Neuronal stem cell (in vitro differentiated cells): ENCODE measurements at regions not wholly inside any gene's neighbourhood (a gene's known extent, or its start where the extent isn't known, plus 50 kb on each side); places are given as distances from the start of the nearest gene placed in this dataset.

Source experiments
- DNase-seq: peaks from one replicate; pipeline ENCODE4 v3.0.0-alpha.2; 2013; ENCODE audit warnings: low spot score
- H2AFZ ChIP-seq: one replicate; pipeline ENCODE4 v1.6.1; 2013; ENCODE audit warnings: mild to moderate bottlenecking, low read length, inconsistent platforms
- H2AK5ac ChIP-seq: 2 replicates; pipeline ENCODE4 v1.6.1; 2013; ENCODE audit warnings: low read depth, mild to moderate bottlenecking, inconsistent platforms, low read length, moderate library complexity, mixed read lengths
- H2BK120ac ChIP-seq: 2 replicates; pipeline ENCODE4 v1.6.1; 2013; ENCODE audit warnings: low read depth, mild to moderate bottlenecking, inconsistent platforms, low read length, moderate library complexity, mixed read lengths
- H2BK12ac ChIP-seq: one replicate; pipeline ENCODE4 v1.6.1; 2013; ENCODE audit warnings: low read length, inconsistent platforms
- H2BK15ac ChIP-seq: 2 replicates; pipeline ENCODE4 v1.6.1; 2013; ENCODE audit warnings: mild to moderate bottlenecking, low read length, inconsistent platforms, mixed read lengths
- H2BK5ac ChIP-seq: one replicate; pipeline ENCODE4 v1.6.1; 2013; ENCODE audit warnings: inconsistent platforms, mild to moderate bottlenecking, low read length, moderate library complexity
- H3K14ac ChIP-seq: one replicate; pipeline ENCODE4 v1.6.1; 2013; ENCODE audit warnings: low read length, inconsistent platforms
- H3K18ac ChIP-seq: 2 replicates; pipeline ENCODE4 v1.6.1; 2013; ENCODE audit warnings: low read length, inconsistent platforms
- H3K23ac ChIP-seq: 2 replicates; pipeline ENCODE4 v1.6.1; 2013; ENCODE audit warnings: low read depth, mild to moderate bottlenecking, mixed read lengths, low read length, inconsistent platforms; ENCODE audit not compliant: poor library complexity
- H3K27ac ChIP-seq: replicated peaks from 3 replicates; pipeline ENCODE4 v1.5.1; 2013; ENCODE audit warnings: low read length, inconsistent platforms
- H3K27me3 ChIP-seq, 3 experiments: 2 replicates each; pipeline ENCODE4 v1.6.1; 2013; ENCODE audit warnings: low read length in 3 of 3, mild to moderate bottlenecking in 2 of 3, inconsistent platforms in 1 of 3, low read depth in 1 of 3, mixed read lengths in 1 of 3, moderate library complexity in 1 of 3; ENCODE audit not compliant: control insufficient read depth in 3 of 3, insufficient read depth in 3 of 3
- H3K36me3 ChIP-seq, 2 donors: replicated peaks in 1 of 2; 2 replicates each; pipeline ENCODE4 v1.6.1; 2013; ENCODE audit warnings: low read length in 2 of 2; ENCODE audit not compliant: control insufficient read depth in 2 of 2, insufficient read depth in 2 of 2
- H3K4ac ChIP-seq: 2 replicates; pipeline ENCODE4 v1.6.1; 2013; ENCODE audit warnings: inconsistent platforms, mild to moderate bottlenecking, low read length, moderate library complexity
- H3K4me1 ChIP-seq, 2 donors: 1 replicate in 1 of 2; 2 replicates in 1 of 2; pipeline ENCODE4 v1.6.1; 2013; ENCODE audit warnings: low read length in 2 of 2, low read depth in 1 of 2; ENCODE audit not compliant: control insufficient read depth in 2 of 2, insufficient read depth in 1 of 2
- H3K4me2 ChIP-seq: one replicate; pipeline ENCODE4 v1.6.1; 2013; ENCODE audit warnings: mild to moderate bottlenecking, low read length, inconsistent platforms; ENCODE audit not compliant: insufficient read depth, poor library complexity, severe bottlenecking
- H3K4me3 ChIP-seq, 2 donors: 2 replicates each; pipeline ENCODE4 v1.5.1; 2013; ENCODE audit warnings: low read length in 2 of 2, mild to moderate bottlenecking in 2 of 2, inconsistent platforms in 1 of 2, moderate library complexity in 1 of 2
- H3K79me1 ChIP-seq: one replicate; pipeline ENCODE4 v1.6.1; 2013; ENCODE audit warnings: low read depth, mild to moderate bottlenecking, inconsistent platforms, low read length, moderate library complexity
- H3K9ac ChIP-seq: one replicate; pipeline ENCODE4 v1.6.1; 2013; ENCODE audit warnings: mild to moderate bottlenecking, low read depth, low read length, inconsistent platforms; ENCODE audit not compliant: poor library complexity
- H3K9me3 ChIP-seq, 2 donors: replicated peaks in 1 of 2; 2 replicates each; pipeline versions ENCODE3 to v1.6.1; 2013; ENCODE audit warnings: low read length in 2 of 2, mild to moderate bottlenecking in 2 of 2, inconsistent platforms in 1 of 2, low read depth in 1 of 2, mixed read lengths in 1 of 2, moderate library complexity in 1 of 2; ENCODE audit not compliant: control insufficient read depth in 2 of 2, insufficient read depth in 1 of 2
- H4K8ac ChIP-seq: one replicate; pipeline ENCODE4 v1.6.1; 2013; ENCODE audit warnings: low read depth, mild to moderate bottlenecking, inconsistent platforms, low read length, moderate library complexity
- H4K91ac ChIP-seq: one replicate; pipeline ENCODE4 v1.6.1; 2013; ENCODE audit warnings: low read length, low read depth, mild to moderate bottlenecking, inconsistent platforms; ENCODE audit not compliant: poor library complexity
- WGBS, 2 donors: extraction: QIAGEN DNeasy Blood & Tissue Kit; methylation state at CpG; one replicate each; pipeline ENCODE4 v1.1.7; 2013; ENCODE audit warnings: missing lambda C conversion rate in 2 of 2, mixed read lengths in 1 of 2; ENCODE audit not compliant: insufficient read length in 2 of 2, insufficient replicate concordance in 1 of 2; ENCODE audit errors: extremely low coverage in 2 of 2; 5-methylcytosine and 5-hydroxymethylcytosine counted together

GRCh38 chr2:201959198-201959597 lies 74.5 kb upstream of the FZD7 start:
- Histone ChIP-seq H3K9ac (no peak overlapping the region), H2BK120ac (no peak overlapping the region), H4K8ac (no peak overlapping the region), H3K18ac (no peak overlapping the region), H3K27me3 (no peaks in the 10 kb centered on the region), H3K14ac (no peak overlapping the region), H3K4me3 (no peak overlapping the region), H2BK12ac (no peak overlapping the region), H2BK5ac (no peak overlapping the region), H3K36me3 (no peaks in the 10 kb centered on the region), H2AFZ (no peak overlapping the region), H3K79me1 (no peaks in the 10 kb centered on the region), H2AK5ac (no peak overlapping the region), H4K91ac (no peak overlapping the region), H3K4me1 (peaks cover 19 to 25% of the 10 kb centered on the region in 2 donors), H3K23ac (no peak overlapping the region), H3K4me2 (no peak overlapping the region), H3K4ac (no peak overlapping the region), H2BK15ac (no peak overlapping the region), H3K27ac (no peak overlapping the region), H3K9me3 (no peaks in the 10 kb centered on the region)
- no CpG with 5 or more reads among the region's 6 CpGs for WGBS, 2 donors
- no peak for DNase-seq

- no peak overlapping the region for H4K8ac ChIP-seq
- no peak overlapping the region for H3K27ac ChIP-seq
- no peak overlapping the region for H3K9ac ChIP-seq
- no peak overlapping the region for H3K23ac ChIP-seq
- H4K91ac ChIP-seq = no peak overlapping the region
- H3K4ac ChIP-seq = no peak overlapping the region
- no peak overlapping the region for H3K4me2 ChIP-seq
- no peak overlapping the region for H2BK12ac ChIP-seq
- no peaks in the 10 kb centered on the region for H3K36me3 ChIP-seq
- H3K27me3 ChIP-seq = no peaks in the 10 kb centered on the region
- no peak overlapping the region for H2AK5ac ChIP-seq
- H3K18ac ChIP-seq = no peak overlapping the region
- H2AFZ ChIP-seq = no peak overlapping the region
- H3K14ac ChIP-seq = no peak overlapping the region
- peaks cover 19 to 29% of the 10 kb centered on the region in 2 donors for H3K4me1 ChIP-seq
- H3K79me1 ChIP-seq = no peaks in the 10 kb centered on the region
- DNase-seq = no peak
- H2BK5ac ChIP-seq = no peak overlapping the region
- H3K9me3 ChIP-seq = no peaks in the 10 kb centered on the region
- WGBS, 2 donors = no CpG with 5 or more reads among the region's 2 CpGs
- H3K4me3 ChIP-seq = no peak overlapping the region
- no peak overlapping the region for H2BK120ac ChIP-seq
- no peak overlapping the region for H2BK15ac ChIP-seq
Measured at GRCh38 chr2:201959626-201960025, 74.0 kb upstream of the FZD7 start.

- no peak overlapping the region for H3K4me2 ChIP-seq
- no peak overlapping the region for H2BK5ac ChIP-seq
- no peak overlapping the region for H2BK120ac ChIP-seq
- H3K27ac ChIP-seq = no peak overlapping the region
- H2AFZ ChIP-seq = no peak overlapping the region
- no peak overlapping the region for H2AK5ac ChIP-seq
- no peak overlapping the region for H3K23ac ChIP-seq
- peak overlapping the region; percentile 22 for H3K18ac ChIP-seq
- peaks cover 23 to 36% of the 10 kb centered on the region in 2 donors for H3K4me1 ChIP-seq
- no CpG with 5 or more reads among the region's 7 CpGs for WGBS, 2 donors
- H3K4me3 ChIP-seq = no peak overlapping the region
- no peaks in the 10 kb centered on the region for H3K9me3 ChIP-seq
- DNase-seq = no peak
- H4K8ac ChIP-seq = no peak overlapping the region
- no peak overlapping the region for H3K14ac ChIP-seq
- no peaks in the 10 kb centered on the region for H3K36me3 ChIP-seq
- H3K27me3 ChIP-seq = no peaks in the 10 kb centered on the region
- H3K79me1 ChIP-seq = no peaks in the 10 kb centered on the region
- H2BK15ac ChIP-seq = no peak overlapping the region
- H2BK12ac ChIP-seq = no peak overlapping the region
- H3K4ac ChIP-seq = no peak overlapping the region
- no peak overlapping the region for H3K9ac ChIP-seq
- H4K91ac ChIP-seq = no peak overlapping the region
Measured at GRCh38 chr2:201960305-201960704, 73.3 kb upstream of the FZD7 start.

- whole genome bisulfite sequencing, 2 donors = no CpG with 5 or more reads among the region's 3 CpGs
- H4K91ac ChIP-seq = no peak overlapping the region
- no peak overlapping the region for H2AFZ ChIP-seq
- no peak for DNase-seq
- H3K23ac ChIP-seq = no peak overlapping the region
- H3K79me1 ChIP-seq = no peaks in the 10 kb centered on the region
- H4K8ac ChIP-seq = no peak overlapping the region
- H3K14ac ChIP-seq = no peak overlapping the region
- H3K27ac ChIP-seq = no peak overlapping the region
- H2BK120ac ChIP-seq = no peak overlapping the region
- H3K4ac ChIP-seq = no peak overlapping the region
- no peak overlapping the region for H3K9ac ChIP-seq
- no peak overlapping the region for H3K4me2 ChIP-seq
- H3K27me3 ChIP-seq = no peaks in the 10 kb centered on the region
- no peak overlapping the region for H2BK15ac ChIP-seq
- H3K4me1 ChIP-seq = peaks cover 19 to 34% of the 10 kb centered on the region in 2 donors
- peak overlapping the region; percentile 72 for H3K18ac ChIP-seq
- peak overlapping the region; percentile 23 for H2AK5ac ChIP-seq
- H3K36me3 ChIP-seq = no peaks in the 10 kb centered on the region
- H3K4me3 ChIP-seq = no peak overlapping the region
- no peak overlapping the region for H2BK5ac ChIP-seq
- no peaks in the 10 kb centered on the region for H3K9me3 ChIP-seq
- no peak overlapping the region for H2BK12ac ChIP-seq
Measured at GRCh38 chr2:201961401-201961800, 72.3 kb upstream of the FZD7 start.
